ENCODE measurements at regions not wholly inside any gene's neighbourhood (a gene's known extent, or its start where the extent isn't known, plus 50 kb on each side); places are given as distances from the start of the nearest gene placed in this dataset.

DNA sequence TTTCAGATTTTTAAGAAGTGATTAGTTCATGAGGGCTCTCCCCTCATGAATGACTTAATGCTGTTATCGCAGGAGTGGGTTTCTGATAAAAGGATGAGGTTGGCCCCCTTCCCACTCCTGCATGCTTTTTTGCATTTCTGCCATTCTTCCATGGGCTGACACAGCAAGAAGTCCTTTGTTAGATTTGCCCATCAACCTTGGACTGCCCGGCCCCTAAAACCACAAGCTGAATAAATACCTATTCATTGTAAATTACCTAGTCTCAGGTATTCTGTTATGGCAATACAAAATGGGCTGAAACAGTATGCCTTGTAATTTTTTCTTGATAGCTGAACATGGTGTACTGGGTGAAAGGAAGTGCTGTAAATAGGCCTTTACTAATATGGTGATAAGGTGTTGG is 72.7 kb upstream of the DPH5 start:
- TF ChIP-seq, protein P1, sequence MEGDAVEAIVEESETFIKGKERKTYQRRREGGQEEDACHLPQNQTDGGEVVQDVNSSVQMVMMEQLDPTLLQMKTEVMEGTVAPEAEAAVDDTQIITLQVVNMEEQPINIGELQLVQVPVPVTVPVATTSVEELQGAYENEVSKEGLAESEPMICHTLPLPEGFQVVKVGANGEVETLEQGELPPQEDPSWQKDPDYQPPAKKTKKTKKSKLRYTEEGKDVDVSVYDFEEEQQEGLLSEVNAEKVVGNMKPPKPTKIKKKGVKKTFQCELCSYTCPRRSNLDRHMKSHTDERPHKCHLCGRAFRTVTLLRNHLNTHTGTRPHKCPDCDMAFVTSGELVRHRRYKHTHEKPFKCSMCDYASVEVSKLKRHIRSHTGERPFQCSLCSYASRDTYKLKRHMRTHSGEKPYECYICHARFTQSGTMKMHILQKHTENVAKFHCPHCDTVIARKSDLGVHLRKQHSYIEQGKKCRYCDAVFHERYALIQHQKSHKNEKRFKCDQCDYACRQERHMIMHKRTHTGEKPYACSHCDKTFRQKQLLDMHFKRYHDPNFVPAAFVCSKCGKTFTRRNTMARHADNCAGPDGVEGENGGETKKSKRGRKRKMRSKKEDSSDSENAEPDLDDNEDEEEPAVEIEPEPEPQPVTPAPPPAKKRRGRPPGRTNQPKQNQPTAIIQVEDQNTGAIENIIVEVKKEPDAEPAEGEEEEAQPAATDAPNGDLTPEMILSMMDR (conservative IDR thresholded peaks at IDR 0.05; ENCODE audit: low read length) = no peak
- TF ChIP-seq EZH2phosphoT487 (IDR thresholded peaks at IDR 0.05; ENCODE audit: borderline replicate concordance, low read depth, low read length) = no peak
